UCSD-AML1 (cell line): ENCODE measurements at regions not wholly inside any gene's neighbourhood (a gene's known extent, or its start where the extent isn't known, plus 50 kb on each side); places are given as distances from the start of the nearest gene placed in this dataset.
"Not testable (repeated sequence)": the region's sequence is repeated elsewhere in the genome, so short reads cannot be mapped to it uniquely, and the experiment has no call there.

Source experiments
- DNase-seq: peaks from one replicate; lab custom pipeline; 2025; ENCODE audit not compliant: unreplicated experiment; lab: John Stamatoyannopoulos, UW

DNA sequence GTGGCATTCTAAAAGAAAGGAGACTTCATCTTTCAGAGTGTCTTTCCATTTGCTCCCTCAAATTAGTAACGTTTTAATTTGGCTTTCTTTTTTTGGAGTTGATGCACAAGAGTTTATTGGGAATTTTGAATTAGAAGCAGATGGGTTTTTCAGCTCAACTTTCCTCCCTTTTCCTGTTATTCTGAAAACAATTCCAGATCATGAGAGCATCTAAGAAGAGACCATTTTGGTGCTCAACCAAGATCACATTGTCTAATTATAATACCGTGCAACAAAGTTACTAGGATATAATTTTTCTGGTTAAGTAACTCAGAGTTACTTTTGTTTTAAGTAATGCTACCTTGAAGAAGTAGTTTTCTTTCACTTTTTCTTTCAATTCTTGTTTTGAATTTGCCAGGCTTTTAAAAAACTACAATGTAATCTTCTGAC is 396.6 kb upstream of the KLF6 start:
- DNase-seq: no peak

DNA sequence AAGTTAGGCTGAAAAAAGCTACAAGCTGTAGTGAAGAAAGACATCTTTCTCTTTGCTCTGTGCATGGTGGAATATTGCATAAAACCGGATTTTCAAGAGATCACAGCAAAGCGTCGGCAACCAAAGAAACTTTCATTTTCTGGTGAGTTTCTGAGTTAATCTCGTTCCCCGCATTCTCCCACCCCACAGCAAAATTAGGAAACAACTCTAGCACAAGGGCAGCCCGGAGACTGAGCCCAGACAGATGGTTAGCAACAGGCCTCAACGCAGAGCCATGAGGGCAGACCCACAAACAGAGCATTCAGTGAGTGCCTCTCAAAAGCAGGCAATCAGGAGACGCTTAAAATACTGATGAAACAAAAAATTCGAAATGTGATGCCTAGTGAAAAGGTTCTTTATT is 396.1 kb upstream of the KLF6 start:
- no peak for DNase-seq

DNA sequence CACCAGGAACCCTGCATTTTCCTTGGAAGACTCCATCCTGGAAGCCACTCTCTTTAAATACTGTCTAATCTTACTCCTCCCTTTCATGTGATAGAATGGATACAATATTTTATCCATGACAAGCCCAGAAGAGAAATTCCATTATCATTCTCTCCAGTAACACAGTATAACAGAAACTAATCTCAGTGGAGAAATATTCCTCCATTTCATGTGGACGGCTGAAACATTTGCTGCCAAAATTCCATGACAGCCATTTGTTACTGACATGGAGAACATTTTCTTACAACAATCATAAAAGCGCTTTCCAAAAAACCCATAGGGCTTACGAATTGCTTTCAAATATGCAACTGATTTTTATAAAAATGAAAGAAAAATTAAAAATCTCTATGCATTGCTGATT is 392.8 kb upstream of the KLF6 start:
- no peak for DNase-seq

DNA sequence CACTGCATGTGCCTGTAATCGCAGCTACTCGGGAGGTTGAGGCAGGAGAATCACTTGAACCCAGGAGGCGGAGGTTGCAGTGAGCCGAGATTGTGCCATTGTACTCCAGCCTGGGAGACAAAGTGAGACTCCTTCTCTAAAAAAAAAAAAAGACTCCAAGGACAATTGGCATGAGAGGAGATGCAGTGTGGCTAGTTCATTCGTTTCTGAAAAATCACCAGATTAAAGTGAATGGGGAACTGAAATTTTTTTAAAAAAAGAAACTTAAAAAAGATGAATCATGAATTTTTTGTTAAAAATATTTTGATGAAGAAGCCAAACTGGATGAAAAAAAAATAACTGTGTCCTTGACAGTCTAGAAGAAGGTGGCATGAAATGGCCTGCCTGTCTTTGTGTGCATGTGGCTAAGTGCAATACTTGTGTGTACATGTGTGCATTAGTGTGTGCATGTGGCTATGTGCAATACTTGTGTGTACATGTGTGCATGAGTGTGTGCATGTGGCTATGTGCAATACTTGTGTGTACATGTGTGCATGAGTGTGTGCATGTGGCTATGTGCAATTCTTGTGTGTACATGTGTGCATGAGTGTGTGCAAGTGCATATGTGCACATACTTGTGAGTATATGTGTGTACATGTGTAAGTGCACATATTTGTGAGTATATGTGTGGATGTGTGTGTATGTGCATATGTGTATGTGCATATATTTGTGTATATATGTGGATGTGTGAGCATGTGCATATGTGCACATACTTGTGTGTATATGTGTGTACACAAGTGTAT is 391.7 kb upstream of the KLF6 start:
- DNase-seq: no peak

DNA sequence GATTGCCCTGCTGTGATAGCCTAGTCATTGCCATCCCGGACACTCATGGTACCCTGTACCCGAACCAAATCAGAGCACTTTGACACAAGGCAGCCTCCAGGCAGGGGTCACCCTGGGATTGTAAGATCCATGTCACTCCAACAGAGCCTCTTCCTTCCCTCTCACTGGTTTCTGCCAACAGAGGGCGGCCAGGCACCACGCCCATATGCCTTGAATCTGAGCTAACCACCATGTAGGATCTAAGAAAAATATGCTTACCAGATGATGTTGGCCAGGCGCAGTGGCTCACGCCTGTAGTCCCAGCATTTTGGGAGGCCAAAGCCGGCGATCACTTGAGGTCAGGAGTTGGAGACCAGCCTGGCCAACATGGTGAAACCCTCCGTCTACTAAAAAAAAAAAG is 389.2 kb upstream of the KLF6 start:
- DNase-seq: no peak

DNA sequence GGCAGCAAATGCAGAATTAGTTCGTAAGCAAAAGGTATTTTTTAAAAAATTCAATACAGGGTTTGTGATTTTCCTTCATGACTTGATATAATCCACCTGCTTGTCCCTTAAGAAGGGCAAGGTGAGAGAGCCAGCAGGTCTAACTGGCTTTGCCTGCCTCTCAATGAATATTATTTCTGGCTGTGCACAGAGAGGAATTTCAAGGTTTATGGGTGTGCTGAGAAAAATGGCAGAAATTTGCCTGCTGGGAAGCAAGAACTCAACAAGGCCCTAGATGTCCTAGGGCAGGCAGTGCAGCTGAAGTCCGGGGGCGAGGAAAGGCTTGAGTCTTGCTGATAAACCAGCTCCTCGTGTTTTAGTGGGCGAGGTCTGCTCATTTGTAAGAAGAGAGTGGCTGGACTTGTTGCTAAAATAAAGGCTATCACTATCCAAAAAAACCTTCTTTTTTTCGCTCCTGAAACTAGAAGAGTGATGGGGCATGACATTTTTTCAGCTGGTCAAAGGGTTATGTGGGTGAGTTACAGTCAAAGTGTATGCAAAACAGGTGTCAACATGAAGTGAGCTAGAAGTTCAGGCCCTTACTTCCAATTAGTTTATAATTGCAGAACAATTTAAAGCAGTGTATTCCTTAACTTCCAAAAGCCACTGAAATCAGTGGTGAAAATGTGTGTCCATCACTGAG is 385.8 kb upstream of the KLF6 start:
- DNase-seq: no peak

DNA sequence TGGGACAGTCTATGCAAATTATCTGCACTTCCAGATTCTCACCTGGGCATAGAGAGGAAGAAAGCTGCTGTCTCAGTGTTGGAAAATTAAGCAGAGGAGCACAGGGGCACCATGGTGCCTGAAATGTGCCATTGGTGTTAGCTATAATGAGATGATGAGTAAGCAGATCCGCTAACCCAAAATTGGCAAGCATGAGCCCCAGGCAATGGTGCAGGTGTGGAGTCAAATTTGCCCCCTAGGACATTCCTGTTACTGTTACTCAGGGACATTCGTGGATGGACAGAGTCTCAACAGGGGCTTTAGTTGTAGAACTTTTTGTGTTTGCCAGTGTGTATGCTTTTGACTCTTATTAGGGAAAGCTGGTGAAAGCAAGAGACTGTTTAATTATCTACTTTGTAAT is 385.2 kb upstream of the KLF6 start:
- no peak for DNase-seq

DNA sequence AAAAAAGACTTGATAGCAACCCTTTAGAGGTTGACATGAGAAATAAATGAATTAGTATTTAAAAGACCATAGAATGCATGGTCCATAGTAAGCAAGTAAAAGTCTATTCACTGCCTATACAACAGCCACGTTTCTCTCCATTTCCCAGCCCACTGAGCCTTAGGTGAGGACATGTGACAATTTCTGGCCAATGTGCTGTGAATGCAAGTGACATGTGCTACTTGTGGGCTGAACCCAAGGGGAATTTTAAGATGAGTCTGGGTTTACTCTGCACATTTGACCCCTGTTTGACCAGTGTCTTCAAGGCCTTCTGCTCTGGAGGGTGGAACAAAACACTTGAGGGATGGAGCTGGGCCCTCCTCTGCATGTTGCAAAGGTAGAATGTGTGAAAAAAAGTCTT is 384.4 kb upstream of the KLF6 start:
- no peak for DNase-seq

DNA sequence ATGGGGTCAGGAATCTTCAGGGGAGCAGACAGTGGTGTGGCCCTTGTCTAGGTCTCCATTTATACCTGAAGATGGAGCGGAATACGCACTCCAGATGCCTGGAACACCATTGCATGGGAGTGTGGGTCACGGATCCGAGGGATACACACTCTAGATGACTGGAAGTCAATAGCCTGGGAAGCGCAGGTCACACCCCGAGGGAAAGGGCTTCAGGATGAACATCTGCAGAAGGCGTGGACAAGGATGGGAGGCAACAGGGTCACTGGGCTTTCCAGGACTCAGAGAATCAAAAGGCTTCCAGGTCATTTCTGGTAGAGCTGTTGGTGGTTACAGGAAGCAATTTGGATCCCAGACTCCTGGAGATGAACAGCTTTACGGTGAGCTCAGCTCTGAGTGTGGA is 382.2 kb upstream of the KLF6 start:
- DNase-seq: no peak

DNA sequence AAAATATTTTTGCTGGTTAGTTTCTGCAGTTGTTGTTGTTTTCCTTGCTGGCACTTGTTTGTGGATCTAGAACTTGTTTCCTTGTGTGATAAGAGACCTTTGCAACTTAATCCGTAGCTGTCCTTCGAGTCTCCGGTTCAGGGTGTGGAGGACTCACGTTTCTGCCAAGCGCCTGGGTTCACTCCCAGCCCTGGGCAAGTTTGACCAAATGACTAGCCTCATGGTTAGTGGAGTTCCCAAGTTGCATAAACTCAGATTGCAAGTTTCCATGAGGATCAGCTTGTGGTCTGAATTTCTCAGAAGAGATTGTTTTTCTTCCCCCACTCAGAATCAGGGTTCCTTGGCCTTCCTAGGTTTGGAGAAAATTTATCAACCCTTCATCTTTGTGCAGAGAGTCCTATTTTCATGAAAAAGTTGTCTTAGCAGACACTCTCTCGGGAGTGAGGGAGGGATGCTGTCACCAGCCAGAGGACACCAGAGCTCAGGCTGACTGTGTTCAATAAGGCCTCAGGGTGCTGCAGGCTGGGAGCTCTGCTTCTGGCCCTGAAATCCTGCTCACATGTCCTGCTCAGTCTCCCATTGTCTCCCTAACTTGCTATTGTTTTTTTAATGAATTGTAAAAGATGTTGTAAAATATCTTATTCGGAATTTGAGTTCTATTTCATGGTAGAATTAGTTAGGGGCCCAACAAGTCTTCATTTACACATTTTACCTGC is 377.7 kb upstream of the KLF6 start:
- DNase-seq: no peak

DNA sequence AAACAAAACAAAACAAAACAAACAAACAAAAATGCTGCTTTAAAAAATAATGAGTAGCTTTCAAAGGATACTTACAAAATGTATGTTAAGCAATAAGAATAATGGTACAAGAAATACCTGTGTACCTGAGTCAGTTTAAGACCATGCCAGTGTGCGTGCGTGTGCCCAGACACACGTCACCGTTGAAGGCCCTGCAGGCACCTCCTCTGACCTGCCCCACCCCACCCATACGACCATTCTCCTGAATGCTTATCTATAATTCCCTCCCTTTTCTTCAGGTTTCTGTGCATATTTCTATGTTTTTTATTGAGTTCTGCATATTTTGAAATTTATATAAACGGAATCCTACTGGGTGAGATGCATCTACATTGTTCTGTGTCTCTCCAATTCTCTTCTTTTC is 374.2 kb upstream of the KLF6 start:
- no peak for DNase-seq

DNA sequence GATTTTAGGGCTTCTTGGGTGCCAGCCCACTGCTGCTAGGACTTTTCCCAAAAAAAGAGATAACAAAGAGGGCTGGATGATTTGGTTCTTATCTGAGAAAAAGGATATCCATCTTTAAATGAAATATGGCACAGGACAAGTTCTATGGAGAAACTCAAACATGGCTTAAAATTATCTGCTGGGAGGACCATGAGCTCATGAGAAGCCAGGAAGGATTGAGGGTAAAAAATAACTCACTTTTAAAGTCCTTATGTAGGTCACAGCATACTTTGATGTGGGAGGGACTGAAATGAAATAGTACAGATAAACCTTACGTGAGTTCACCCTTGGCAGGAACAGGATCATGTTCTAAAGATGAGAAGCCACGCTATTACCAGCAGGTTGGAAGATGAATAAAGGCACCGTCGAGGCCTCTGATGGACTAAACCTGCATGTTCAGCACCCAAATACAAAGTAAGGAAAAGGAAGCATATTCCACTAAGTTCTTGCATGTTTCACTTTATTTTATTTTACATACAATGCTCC is 369.2 kb upstream of the KLF6 start:
- no peak for DNase-seq

DNA sequence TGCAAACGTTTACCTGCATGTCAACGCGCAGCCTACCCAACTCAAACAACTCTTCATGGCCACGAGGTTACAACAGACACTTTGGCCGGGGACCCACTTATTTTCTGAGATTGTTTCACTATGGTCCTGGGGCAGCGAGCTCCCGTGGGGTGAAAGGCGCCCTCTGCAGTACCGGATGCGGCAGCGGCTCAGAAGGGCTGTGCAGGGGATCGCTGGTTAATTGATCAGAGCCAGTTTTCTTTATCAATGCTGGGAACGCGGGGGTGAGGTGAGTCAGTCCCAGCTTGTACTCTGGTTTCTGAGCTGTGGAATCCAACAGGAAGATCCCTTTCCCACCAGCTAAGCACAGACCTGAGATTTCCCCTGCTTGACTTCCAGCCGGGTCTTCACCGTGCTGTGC is 366.5 kb upstream of the KLF6 start:
- peak; percentile 40 for DNase-seq

DNA sequence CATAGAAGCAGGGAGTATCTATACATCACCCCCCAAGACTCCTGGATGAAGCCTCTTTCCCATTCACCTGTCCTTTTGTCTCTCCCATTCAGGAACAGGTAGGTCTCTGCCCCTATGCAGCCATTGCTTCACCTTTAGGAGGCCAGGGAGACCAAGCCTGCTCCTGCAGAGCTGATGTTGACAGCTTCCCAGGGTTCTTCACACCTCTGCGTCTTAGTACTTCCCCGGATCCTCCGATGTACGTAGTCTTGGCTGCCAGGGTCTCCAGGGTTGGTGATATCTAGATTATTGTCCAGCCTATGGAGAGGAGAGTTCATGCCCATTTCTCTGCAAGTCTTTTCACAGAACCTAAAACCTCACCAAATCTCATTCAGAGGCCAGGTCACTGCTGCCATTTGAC is 365.7 kb upstream of the KLF6 start:
- no peak for DNase-seq

DNA sequence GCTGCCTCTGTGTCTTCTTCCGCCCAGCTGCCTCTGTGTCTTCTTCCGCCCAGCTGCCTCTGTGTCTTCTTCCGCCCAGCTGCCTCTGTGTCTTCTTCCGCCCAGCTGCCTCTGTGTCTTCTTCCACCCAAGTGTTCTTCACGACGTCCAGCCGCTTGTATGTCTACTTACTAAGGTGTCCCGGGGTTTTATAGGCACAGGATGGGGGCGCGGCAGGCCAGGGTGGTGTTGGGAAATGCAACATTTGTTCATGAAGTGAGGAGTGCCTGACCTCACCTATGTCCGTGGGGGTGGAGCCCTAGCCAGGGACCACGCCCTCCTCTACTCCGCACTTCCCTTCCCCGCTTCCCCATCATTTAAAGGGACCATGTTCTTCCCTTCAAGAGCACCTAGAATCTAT is 364.5 kb upstream of the KLF6 start:
- DNase-seq: not testable (repeated sequence)

DNA sequence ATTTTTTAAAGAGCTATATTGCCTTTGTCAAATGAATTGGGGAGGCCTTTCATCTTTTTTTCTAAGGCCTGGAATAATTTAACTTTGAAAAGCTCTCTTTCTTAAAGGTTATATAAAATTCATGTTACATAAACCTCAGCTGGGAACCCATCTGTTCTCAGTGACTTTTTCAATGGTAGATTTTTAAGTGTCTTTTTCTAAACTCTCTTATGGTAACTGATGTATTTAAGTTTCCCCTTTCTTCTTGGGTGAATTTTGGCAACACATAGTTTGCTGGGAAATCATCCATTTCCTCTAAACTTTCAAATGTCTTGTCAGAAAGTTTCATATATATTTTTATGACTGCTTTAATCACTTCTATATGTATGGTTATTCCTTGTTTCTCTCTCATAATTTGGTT is 362.2 kb upstream of the KLF6 start:
- DNase-seq: no peak

DNA sequence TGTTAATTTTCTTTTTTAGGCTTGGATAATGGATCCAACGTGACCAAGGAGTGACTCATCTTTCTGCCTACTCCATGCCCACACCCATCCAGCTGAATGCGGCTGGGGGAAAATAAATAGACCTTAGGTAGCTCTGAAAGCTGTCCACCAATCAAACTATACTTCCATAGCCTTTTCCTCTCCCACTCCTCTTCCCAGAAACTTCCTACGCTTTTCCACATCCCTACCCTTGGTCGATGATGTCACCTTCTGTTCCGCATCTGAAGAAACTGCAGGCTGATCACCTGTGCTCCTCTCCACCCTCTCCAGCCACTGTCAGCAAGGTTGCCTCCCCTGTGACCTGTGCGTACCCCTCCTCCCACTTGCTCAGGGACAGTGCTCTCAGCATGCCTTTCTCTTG is 359.8 kb upstream of the KLF6 start:
- DNase-seq: no peak

DNA sequence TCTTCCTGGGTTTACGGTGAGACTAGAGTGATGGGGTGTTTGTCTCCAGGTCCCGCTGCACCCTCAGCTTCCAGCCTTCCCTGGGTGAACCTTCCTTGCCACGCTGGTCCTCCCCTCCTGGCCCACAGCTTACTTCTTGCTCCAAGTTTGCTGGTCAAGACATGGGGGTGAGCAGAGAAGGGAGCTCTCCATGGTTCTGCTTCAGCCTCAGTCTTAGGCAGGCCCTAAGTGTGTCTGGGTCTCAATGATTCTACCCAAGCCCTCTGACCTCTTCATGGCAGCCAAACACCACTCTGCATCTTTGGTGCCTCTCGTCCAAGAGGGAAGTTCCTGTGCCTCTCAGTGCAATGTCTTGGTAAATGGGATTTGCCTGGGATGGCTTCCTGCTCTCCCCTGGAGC is 356.5 kb upstream of the KLF6 start:
- DNase-seq: no peak

DNA sequence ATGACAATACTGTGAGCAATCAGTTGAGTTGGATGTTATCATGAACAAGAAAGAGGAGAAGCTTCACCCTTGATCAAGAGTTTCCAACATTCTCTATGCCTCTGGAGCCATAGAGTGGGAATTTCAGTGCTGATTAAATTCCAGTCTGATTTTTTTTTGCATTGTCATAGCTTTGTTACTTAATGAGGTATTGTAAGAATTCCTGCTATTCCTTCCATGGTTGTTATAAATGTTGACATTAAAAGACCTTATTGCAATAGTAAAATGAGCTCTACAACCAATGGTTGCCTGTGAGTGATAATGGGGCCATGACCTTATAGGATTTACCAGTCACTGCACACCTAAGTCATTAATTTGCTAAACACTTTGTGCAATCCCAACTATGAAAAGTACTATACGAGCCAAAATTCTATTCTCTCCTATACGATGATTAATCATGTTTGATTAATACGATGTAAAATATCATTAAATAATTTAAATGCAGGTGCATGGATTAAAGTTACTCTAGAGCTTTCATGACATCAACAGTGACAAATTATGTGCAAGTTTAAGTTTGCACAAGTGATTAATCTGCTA is 353.2 kb upstream of the KLF6 start:
- DNase-seq: no peak

DNA sequence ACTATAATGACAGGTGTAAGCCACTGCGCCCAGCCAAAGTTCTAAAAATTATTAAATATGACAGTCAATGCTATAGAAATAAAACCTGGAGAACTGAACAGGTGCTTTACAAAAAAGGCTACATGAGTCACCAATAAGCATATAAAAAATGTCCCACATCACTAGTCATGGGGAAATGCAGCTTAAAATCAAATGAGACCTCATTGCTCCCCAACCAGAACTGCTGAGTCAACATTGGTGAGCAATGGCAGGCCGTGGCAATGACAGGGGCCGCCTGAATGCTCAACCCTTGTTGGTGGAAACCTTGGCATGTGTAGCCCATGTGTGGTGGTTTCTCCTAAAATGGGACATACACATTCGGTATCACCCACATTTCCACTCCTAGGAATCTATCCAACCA is 352.3 kb upstream of the KLF6 start:
- DNase-seq: no peak

DNA sequence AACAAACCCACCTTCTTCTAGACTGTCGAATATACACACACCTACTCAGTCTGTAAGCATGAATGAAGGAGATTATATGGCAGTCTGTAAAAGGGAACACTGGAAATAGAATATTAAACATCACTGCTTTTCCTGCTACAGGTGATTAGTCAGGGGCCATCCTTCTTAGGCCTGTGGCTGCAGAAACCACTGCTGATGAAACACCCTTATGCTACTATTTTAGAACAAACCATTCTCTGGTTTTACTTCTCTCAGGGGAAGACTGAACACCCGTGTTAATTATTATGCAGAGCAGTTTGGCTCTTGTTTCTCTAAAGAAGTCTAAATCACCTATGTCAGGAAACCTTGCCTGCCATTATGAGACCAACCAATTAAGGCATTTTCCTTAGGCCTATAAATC is 351.1 kb upstream of the KLF6 start:
- no peak for DNase-seq

DNA sequence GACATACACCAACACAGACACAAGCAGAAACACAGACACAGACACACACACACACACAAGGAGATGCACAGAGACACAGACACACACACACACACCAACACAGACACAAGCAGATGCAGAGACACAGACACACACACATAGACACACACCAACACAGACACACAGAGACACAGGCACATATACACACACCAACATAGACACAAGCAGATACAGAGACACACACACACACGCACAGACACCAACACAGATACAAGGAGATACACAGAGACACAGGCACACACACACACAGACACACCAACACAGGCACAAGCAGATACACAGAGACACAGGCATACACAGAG is 347.2 kb upstream of the KLF6 start:
- no peak for DNase-seq
